Mesendoderm (in vitro differentiated cells): ENCODE measurements at regions not wholly inside any gene's neighbourhood (a gene's known extent, or its start where the extent isn't known, plus 50 kb on each side); places are given as distances from the start of the nearest gene placed in this dataset.

Experiments used
- DNase-seq: peaks from one replicate; pipeline ENCODE4 v3.0.0; 2013
- H2AK5ac ChIP-seq: 2 replicates; pipeline ENCODE4 v1.6.1; 2013; ENCODE audit warnings: low read length, inconsistent platforms
- H2BK120ac ChIP-seq: 2 replicates; pipeline ENCODE4 v1.6.1; 2013; ENCODE audit warnings: low read depth, mild to moderate bottlenecking, low read length, moderate library complexity, mixed read lengths
- H2BK15ac ChIP-seq: replicated peaks from 2 replicates; pipeline ENCODE4 v1.6.1; 2013; ENCODE audit warnings: low read depth, mild to moderate bottlenecking, moderate library complexity
- H2BK5ac ChIP-seq: 2 replicates; pipeline ENCODE4 v1.6.1; 2013; ENCODE audit warnings: low read length, inconsistent platforms
- H3K18ac ChIP-seq: 2 replicates; pipeline ENCODE4 v1.6.1; 2013; ENCODE audit warnings: mild to moderate bottlenecking, low read length, mixed read lengths
- H3K23ac ChIP-seq: one replicate; pipeline ENCODE4 v1.6.1; 2013; ENCODE audit warnings: low read length
- H3K27ac ChIP-seq: 2 replicates; pipeline ENCODE4 v1.5.1; 2013; ENCODE audit warnings: low read depth, mild to moderate bottlenecking, inconsistent platforms, low read length, moderate library complexity
- H3K27me3 ChIP-seq: 2 replicates; pipeline ENCODE4 v1.6.1; 2013; ENCODE audit warnings: low read length, control low read depth, mild to moderate bottlenecking, inconsistent platforms; ENCODE audit not compliant: insufficient read depth, poor library complexity
- H3K36me3 ChIP-seq: 2 replicates; pipeline ENCODE4 v1.6.1; 2013; ENCODE audit warnings: low read length, inconsistent platforms; ENCODE audit not compliant: control insufficient read depth, insufficient read depth
- H3K4ac ChIP-seq: one replicate; pipeline ENCODE4 v1.6.1; 2013; ENCODE audit warnings: low read depth, mild to moderate bottlenecking, low read length, moderate library complexity
- H3K4me1 ChIP-seq: 2 replicates; pipeline ENCODE4 v1.6.1; 2013; ENCODE audit warnings: low read depth, low read length, inconsistent platforms; ENCODE audit not compliant: control insufficient read depth
- H3K4me2 ChIP-seq: 2 replicates; pipeline ENCODE4 v1.6.1; 2013; ENCODE audit warnings: low read length
- H3K4me3 ChIP-seq: 2 replicates; pipeline ENCODE4 v1.5.1; 2013; ENCODE audit warnings: mild to moderate bottlenecking, low read length
- H3K56ac ChIP-seq: one replicate; pipeline ENCODE4 v1.6.1; 2013; ENCODE audit warnings: low read length
- H3K79me1 ChIP-seq: 2 replicates; pipeline ENCODE4 v1.6.1; 2013; ENCODE audit warnings: low read length, inconsistent platforms
- H3K79me2 ChIP-seq: 2 replicates; pipeline ENCODE4 v1.6.1; 2013; ENCODE audit warnings: mild to moderate bottlenecking, low read length; ENCODE audit not compliant: control insufficient read depth, insufficient read depth
- H3K9ac ChIP-seq: 2 replicates; pipeline ENCODE4 v1.6.1; 2013; ENCODE audit warnings: low read length, inconsistent platforms
- H4K5ac ChIP-seq: one replicate; pipeline ENCODE4 v1.6.1; 2013; ENCODE audit warnings: low read length
- H4K8ac ChIP-seq: one replicate; pipeline ENCODE4 v1.6.1; 2013; ENCODE audit warnings: low read depth, mild to moderate bottlenecking, control low read depth, low read length, moderate library complexity
- WGBS: extraction: QIAGEN DNeasy Blood & Tissue Kit; methylation state at CpG from one replicate; pipeline ENCODE4 v1.1.7; 2013; ENCODE audit warnings: low lambda C conversion rate, missing lambda C conversion rate; ENCODE audit not compliant: insufficient coverage; ENCODE audit errors: extremely low coverage; 5-methylcytosine and 5-hydroxymethylcytosine counted together

DNA sequence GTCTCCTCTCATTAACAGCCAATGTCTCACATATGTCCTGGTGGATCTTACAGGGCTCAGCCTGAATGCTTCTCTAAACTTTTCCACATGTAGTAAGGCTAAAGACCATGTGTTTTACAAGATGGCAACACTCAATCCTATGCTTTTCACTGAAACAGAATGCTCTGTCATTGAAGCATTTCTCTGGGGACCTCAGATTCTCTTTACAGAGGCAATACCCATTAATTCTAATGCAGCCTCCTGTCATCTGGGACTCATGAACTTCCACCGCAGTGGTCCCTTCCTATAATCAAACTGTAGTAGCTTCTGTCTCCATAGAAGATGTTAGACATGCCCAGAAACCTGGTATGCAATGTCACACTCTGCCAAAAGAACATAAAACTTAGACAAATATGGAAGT is 926.6 kb upstream of the RBFOX1 start:
- no peak overlapping the region for H2BK5ac ChIP-seq
- H3K4ac ChIP-seq = no peak overlapping the region
- no peaks in the 10 kb centered on the region for H3K36me3 ChIP-seq
- H2BK15ac ChIP-seq = no peak overlapping the region
- no peak overlapping the region for H3K9ac ChIP-seq
- H3K4me1 ChIP-seq = no peaks in the 10 kb centered on the region
- H3K27ac ChIP-seq = no peak overlapping the region
- no peaks in the 10 kb centered on the region for H3K79me1 ChIP-seq
- no peak overlapping the region for H3K4me3 ChIP-seq
- no peak overlapping the region for H3K23ac ChIP-seq
- no peak for DNase-seq
- H2BK120ac ChIP-seq = no peak overlapping the region
- no peak overlapping the region for H3K18ac ChIP-seq
- H4K8ac ChIP-seq = no peak overlapping the region
- H3K27me3 ChIP-seq = no peaks in the 10 kb centered on the region
- no CpG with 5 or more reads among the region's 1 CpG for WGBS
- no peak overlapping the region for H3K4me2 ChIP-seq
- H2AK5ac ChIP-seq = no peak overlapping the region
- H4K5ac ChIP-seq = no peak overlapping the region
- no peaks in the 10 kb centered on the region for H3K79me2 ChIP-seq
- H3K56ac ChIP-seq = no peak overlapping the region

GRCh38 chr16:6382924-6383459 is 949.7 kb upstream of the RBFOX1 start:
- Histone ChIP-seq H3K4me1 (no peaks in the 10 kb centered on the region), H2BK5ac (no peak overlapping the region), H4K5ac (no peak overlapping the region), H4K8ac (no peak overlapping the region), H3K4me3 (no peak overlapping the region), H3K56ac (no peak overlapping the region), H2BK120ac (no peak overlapping the region), H3K23ac (no peak overlapping the region), H3K4me2 (no peak overlapping the region), H3K27ac (no peak overlapping the region), H3K4ac (no peak overlapping the region), H3K9ac (no peak overlapping the region), H3K27me3 (no peaks in the 10 kb centered on the region), H2AK5ac (no peak overlapping the region), H3K79me1 (no peaks in the 10 kb centered on the region), H3K36me3 (no peaks in the 10 kb centered on the region), H2BK15ac (no peak overlapping the region), H3K79me2 (no peaks in the 10 kb centered on the region), H3K18ac (no peak overlapping the region)
- WGBS = no CpG with 5 or more reads among the region's 3 CpGs
- DNase-seq = no peak

DNA sequence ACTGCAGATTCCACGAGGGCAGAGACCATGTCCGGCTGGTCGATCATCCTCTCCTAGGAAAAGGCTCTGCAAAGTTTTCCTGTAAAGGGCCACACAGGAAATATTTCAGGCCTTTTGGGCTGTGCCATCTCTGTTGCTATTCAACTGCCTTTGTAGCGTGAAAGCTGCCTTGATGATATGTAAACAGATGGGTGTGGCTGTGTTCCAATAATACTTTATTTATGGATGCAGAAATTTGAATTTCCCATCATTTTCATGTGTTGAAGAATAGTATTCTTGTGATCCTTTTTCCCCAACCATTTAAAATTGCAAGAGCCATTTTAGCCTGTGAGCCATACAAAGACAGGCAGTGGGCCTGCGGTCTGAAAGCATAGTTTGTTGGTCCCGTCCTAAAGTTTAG is 950.7 kb upstream of the RBFOX1 start:
- H3K4me2 ChIP-seq = no peak overlapping the region
- H3K4me1 ChIP-seq = no peaks in the 10 kb centered on the region
- no peak overlapping the region for H4K5ac ChIP-seq
- H3K56ac ChIP-seq = no peak overlapping the region
- DNase-seq = no peak
- no peak overlapping the region for H3K27ac ChIP-seq
- no peak overlapping the region for H2BK120ac ChIP-seq
- no peaks in the 10 kb centered on the region for H3K27me3 ChIP-seq
- no peak overlapping the region for H2BK15ac ChIP-seq
- H3K4ac ChIP-seq = no peak overlapping the region
- WGBS = no CpG with 5 or more reads among the region's 6 CpGs
- H3K79me2 ChIP-seq = no peaks in the 10 kb centered on the region
- no peak overlapping the region for H3K9ac ChIP-seq
- H2AK5ac ChIP-seq = no peak overlapping the region
- H3K79me1 ChIP-seq = no peaks in the 10 kb centered on the region
- no peak overlapping the region for H2BK5ac ChIP-seq
- H4K8ac ChIP-seq = no peak overlapping the region
- no peak overlapping the region for H3K4me3 ChIP-seq
- H3K23ac ChIP-seq = no peak overlapping the region
- H3K18ac ChIP-seq = no peak overlapping the region
- H3K36me3 ChIP-seq = no peaks in the 10 kb centered on the region

DNA sequence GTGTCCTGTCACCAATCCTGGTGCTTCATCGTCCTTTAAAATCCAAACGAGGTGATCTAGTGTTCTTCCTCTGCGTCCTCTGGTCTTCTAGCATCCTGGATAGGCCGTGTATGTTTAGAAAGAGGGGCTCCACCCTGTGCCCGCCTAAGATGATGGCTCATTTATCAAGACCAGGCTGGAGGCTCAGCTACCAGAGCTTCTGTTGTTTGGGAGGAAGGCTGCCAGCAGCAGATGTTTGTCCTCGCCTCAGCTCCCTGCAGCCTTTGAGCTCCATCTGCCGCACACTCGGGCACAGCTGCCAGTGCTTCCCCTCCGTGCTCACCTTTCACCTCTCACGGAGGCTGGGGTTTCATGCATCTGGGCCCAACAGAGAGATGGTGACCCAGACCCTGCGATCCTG is 954.7 kb upstream of the RBFOX1 start:
- no peak overlapping the region for H2BK15ac ChIP-seq
- DNase-seq = no peak
- no peak overlapping the region for H3K4me2 ChIP-seq
- no peak overlapping the region for H2BK120ac ChIP-seq
- H2BK5ac ChIP-seq = no peak overlapping the region
- no peaks in the 10 kb centered on the region for H3K36me3 ChIP-seq
- no peak overlapping the region for H3K4ac ChIP-seq
- no peak overlapping the region for H3K27ac ChIP-seq
- no peak overlapping the region for H3K56ac ChIP-seq
- WGBS = no CpG with 5 or more reads among the region's 11 CpGs
- no peak overlapping the region for H3K18ac ChIP-seq
- H2AK5ac ChIP-seq = no peak overlapping the region
- H3K9ac ChIP-seq = no peak overlapping the region
- H4K8ac ChIP-seq = no peak overlapping the region
- H3K79me2 ChIP-seq = no peaks in the 10 kb centered on the region
- H4K5ac ChIP-seq = no peak overlapping the region
- no peak overlapping the region for H3K4me3 ChIP-seq
- no peaks in the 10 kb centered on the region for H3K27me3 ChIP-seq
- peaks cover 11% of the 10 kb centered on the region for H3K4me1 ChIP-seq
- H3K23ac ChIP-seq = no peak overlapping the region
- H3K79me1 ChIP-seq = no peaks in the 10 kb centered on the region

DNA sequence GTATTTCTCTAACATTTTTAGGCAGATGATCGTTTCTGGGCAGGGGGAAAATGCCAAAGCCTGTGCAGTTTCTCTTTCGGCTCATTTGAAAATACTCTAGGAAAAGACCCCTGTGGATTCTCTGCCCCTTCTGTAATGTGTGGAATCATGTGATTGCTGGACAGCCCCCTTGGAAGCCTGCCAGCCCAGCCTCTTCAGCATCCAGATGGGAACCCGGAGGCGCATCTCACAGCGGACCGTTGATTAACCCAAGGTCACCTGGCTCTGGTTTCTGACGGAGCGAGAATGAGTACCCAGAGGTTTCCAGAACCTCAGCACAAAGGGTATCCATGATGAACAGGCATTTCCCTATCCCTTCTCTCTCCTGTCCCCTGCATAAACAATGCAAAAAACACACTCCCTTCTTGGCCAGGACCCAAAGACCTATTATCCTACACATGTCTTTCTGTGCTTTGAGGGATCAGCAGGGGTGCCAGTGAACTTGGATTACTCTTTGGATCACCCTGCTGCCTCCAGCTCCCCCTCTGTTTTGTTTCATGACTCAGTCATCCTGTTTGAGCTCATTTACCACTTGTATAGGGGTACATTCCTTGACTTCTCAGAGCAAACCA is 957.1 kb upstream of the RBFOX1 start:
- no peak overlapping the region for H3K4me2 ChIP-seq
- peak; percentile 34 for DNase-seq
- WGBS = no CpG with 5 or more reads among the region's 8 CpGs
- no peaks in the 10 kb centered on the region for H3K36me3 ChIP-seq
- peak overlapping the region; percentile 58 for H3K56ac ChIP-seq
- no peak overlapping the region for H4K5ac ChIP-seq
- H3K9ac ChIP-seq = no peak overlapping the region
- H2BK15ac ChIP-seq = no peak overlapping the region
- H4K8ac ChIP-seq = no peak overlapping the region
- H3K79me1 ChIP-seq = no peaks in the 10 kb centered on the region
- no peak overlapping the region for H2BK120ac ChIP-seq
- H3K4me3 ChIP-seq = no peak overlapping the region
- H3K4ac ChIP-seq = no peak overlapping the region
- H2AK5ac ChIP-seq = no peak overlapping the region
- H3K27ac ChIP-seq = peak overlapping the region; percentile 1
- no peaks in the 10 kb centered on the region for H3K27me3 ChIP-seq
- no peaks in the 10 kb centered on the region for H3K79me2 ChIP-seq
- peak overlapping the region; percentile 30 for H3K18ac ChIP-seq
- peaks cover 11% of the 10 kb centered on the region for H3K4me1 ChIP-seq
- peak overlapping the region; percentile 59 for H2BK5ac ChIP-seq
- no peak overlapping the region for H3K23ac ChIP-seq

GRCh38 chr16:6374821-6375220 is 957.8 kb upstream of the RBFOX1 start:
- no CpG with 5 or more reads among the region's 3 CpGs for WGBS
- no peak overlapping the region for H3K4me3 ChIP-seq

More at GRCh38 chr16:6374821-6375220, 957.8 kb upstream of the RBFOX1 start:
- Histone ChIP-seq H2BK15ac (no peak overlapping the region), H3K27me3 (no peaks in the 10 kb centered on the region), H3K4me1 (peaks cover 11% of the 10 kb centered on the region), H2AK5ac (no peak overlapping the region), H2BK5ac (no peak overlapping the region), H3K18ac (no peak overlapping the region), H3K79me1 (no peaks in the 10 kb centered on the region), H3K4ac (no peak overlapping the region), H4K8ac (no peak overlapping the region), H3K9ac (no peak overlapping the region), H3K27ac (peak overlapping the region; percentile 5), H3K4me2 (no peak overlapping the region), H4K5ac (no peak overlapping the region), H3K79me2 (no peaks in the 10 kb centered on the region), H3K56ac (no peak overlapping the region), H2BK120ac (no peak overlapping the region), H3K36me3 (no peaks in the 10 kb centered on the region), H3K23ac (no peak overlapping the region)
- DNase-seq = peak; percentile 79
